ENCODE measurements at regions not wholly inside any gene's neighbourhood (a gene's known extent, or its start where the extent isn't known, plus 50 kb on each side); places are given as distances from the start of the nearest gene placed in this dataset.

- Histone ChIP-seq H3K4me1 (no peaks in the 10 kb centered on the region), H3K27me3 (ENCODE audit: low read depth) (no peaks in the 10 kb centered on the region), H3K4me3 (no peak overlapping the region), H3K36me3 (no peaks in the 10 kb centered on the region), H3K27ac (no peak overlapping the region), H3K9me3 (peaks cover 22% of the 10 kb centered on the region)
- intact Hi-C loops (cut with DNase I), result no loop called here
- ATAC-seq (no peak), DNase-seq (no peak)
- TF ChIP-seq, protein P1, sequence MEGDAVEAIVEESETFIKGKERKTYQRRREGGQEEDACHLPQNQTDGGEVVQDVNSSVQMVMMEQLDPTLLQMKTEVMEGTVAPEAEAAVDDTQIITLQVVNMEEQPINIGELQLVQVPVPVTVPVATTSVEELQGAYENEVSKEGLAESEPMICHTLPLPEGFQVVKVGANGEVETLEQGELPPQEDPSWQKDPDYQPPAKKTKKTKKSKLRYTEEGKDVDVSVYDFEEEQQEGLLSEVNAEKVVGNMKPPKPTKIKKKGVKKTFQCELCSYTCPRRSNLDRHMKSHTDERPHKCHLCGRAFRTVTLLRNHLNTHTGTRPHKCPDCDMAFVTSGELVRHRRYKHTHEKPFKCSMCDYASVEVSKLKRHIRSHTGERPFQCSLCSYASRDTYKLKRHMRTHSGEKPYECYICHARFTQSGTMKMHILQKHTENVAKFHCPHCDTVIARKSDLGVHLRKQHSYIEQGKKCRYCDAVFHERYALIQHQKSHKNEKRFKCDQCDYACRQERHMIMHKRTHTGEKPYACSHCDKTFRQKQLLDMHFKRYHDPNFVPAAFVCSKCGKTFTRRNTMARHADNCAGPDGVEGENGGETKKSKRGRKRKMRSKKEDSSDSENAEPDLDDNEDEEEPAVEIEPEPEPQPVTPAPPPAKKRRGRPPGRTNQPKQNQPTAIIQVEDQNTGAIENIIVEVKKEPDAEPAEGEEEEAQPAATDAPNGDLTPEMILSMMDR (IDR thresholded peaks at IDR 0.05), result no peak
These were observed 359.3 kb upstream of the TSHZ3 start for GRCh38 chr19:31708520-31708919.

DNA sequence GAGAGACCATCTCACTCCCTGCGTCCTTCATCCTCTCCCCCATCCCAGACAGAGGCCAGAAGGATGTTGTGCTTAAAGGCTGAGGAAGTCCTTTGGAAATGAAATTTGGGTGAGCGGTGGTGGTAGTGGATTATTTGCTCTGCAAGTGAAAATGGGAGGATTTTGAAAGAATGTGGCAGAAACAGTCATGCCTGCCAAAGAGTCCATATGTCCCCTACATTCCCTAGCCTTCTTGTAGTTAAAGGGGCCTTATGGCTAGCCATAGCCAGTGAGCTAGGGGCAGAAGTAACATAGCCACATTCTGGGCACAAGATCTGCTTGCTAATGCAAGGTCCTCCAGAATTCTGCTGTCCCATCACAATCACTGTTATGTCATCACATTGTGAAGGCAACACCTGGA lies 360.2 kb upstream of the TSHZ3 start:
- Histone ChIP-seq H3K36me3 (no peaks in the 10 kb centered on the region), H3K4me1 (no peaks in the 10 kb centered on the region), H3K4me3 (no peak overlapping the region), H3K27me3 (ENCODE audit: low read depth) (no peaks in the 10 kb centered on the region), H3K9me3 (peaks cover 23% of the 10 kb centered on the region), H3K27ac (no peak overlapping the region)
- TF ChIP-seq, protein P1 (IDR thresholded peaks at IDR 0.05), result no peak
- ATAC-seq, result no peak
- DNase-seq, result no peak
- intact Hi-C loops (cut with DNase I), result no loop called here

DNA sequence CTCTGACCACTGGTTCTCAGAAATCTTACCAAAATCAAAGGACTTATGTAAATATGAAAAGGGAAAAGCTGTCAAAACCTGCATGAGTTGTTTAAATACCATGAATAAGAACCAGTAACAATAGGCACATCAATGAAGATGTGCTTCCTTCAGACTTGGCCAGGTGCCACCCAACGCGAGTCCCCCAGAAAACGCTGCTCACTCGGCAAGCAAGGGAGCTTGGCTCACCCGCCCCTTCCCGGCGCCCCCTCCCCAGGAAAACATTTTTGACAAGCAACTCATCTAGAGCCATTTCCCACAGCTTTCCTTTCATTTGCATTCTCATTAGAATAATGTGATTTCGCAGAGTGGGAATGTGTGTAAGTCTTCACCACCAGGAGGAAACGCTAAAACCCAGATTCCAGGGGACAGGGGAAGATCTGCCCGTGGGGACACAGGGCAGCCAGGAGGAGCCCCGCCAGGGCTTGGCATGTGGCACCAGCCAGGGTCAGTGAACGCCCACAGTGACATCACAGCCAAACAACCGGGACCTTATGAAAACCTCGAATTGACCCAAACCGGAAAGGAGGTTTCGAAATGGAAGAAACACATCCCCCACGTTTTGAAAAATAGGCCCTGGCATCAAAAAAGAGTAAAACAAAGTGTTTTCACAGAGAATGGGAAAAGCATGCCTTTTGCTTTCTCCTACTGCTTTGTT lies 366.2 kb upstream of the TSHZ3 start:
- Histone ChIP-seq H3K36me3 (no peaks in the 10 kb centered on the region), H3K4me3 (no peak overlapping the region), H3K27ac (no peak overlapping the region), H3K27me3 (ENCODE audit: low read depth) (no peaks in the 10 kb centered on the region), H3K4me1 (no peaks in the 10 kb centered on the region), H3K9me3 (peaks cover 23% of the 10 kb centered on the region)
- DNase-seq (no peak), ATAC-seq (no peak)
- TF ChIP-seq, protein P1 (IDR thresholded peaks at IDR 0.05), result no peak
- intact Hi-C loops (cut with DNase I), result no loop called here

DNA sequence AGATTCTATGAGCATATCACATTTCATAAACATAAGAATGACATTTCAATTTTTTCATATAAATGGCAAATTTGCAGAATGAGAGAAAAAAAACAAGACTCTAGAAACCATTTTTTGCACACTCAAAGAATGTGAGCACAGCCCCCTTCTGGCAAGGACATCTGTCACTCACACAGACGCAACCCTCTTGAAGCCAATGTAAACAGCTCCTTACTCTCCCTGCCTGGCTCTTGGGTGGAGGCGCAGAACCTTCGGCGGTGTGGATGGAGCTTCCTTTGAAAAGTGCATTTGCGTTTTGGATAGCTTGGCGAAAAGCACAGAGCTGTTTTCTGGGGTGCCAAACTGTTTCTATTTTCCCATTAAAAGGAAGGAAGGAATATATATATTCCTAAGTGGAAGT lies 367.6 kb upstream of the TSHZ3 start:
- TF ChIP-seq, protein P1 (IDR thresholded peaks at IDR 0.05), result no peak
- intact Hi-C loops (cut with DNase I), result no loop called here
- no peaks in the 10 kb centered on the region for H3K4me1 ChIP-seq
- H3K9me3 ChIP-seq, result peaks cover 20% of the 10 kb centered on the region
- ATAC-seq (no peak), DNase-seq (no peak)
- H3K27ac ChIP-seq, result no peak overlapping the region
- no peak overlapping the region for H3K4me3 ChIP-seq
- no peaks in the 10 kb centered on the region for H3K27me3 ChIP-seq (ENCODE audit: low read depth)
- no peaks in the 10 kb centered on the region for H3K36me3 ChIP-seq

- TF ChIP-seq, protein P1 (IDR thresholded peaks at IDR 0.05), result no peak
- intact Hi-C loops (cut with DNase I), result no loop called here
- no peak overlapping the region for H3K27ac ChIP-seq
- DNase-seq (no peak), ATAC-seq (no peak)
- no peaks in the 10 kb centered on the region for H3K4me1 ChIP-seq
- no peak overlapping the region for H3K4me3 ChIP-seq
- no peaks in the 10 kb centered on the region for H3K27me3 ChIP-seq (ENCODE audit: low read depth)
- no peaks in the 10 kb centered on the region for H3K36me3 ChIP-seq
- H3K9me3 ChIP-seq, result peaks cover 15% of the 10 kb centered on the region
These were observed 368.2 kb upstream of the TSHZ3 start for GRCh38 chr19:31717269-31717923.

Measured in lower lobe of right lung (tissue), 2 donors.